AG20443 (cell line): ENCODE measurements at regions not wholly inside any gene's neighbourhood (a gene's known extent, or its start where the extent isn't known, plus 50 kb on each side); places are given as distances from the start of the nearest gene placed in this dataset.
"Not testable (repeated sequence)": the region's sequence is repeated elsewhere in the genome, so short reads cannot be mapped to it uniquely, and the experiment has no call there.

Source experiments
- DNase-seq: peaks from one replicate; pipeline ENCODE4 v3.0.0; 2012; ENCODE audit warnings: low spot score, mixed read lengths

DNA sequence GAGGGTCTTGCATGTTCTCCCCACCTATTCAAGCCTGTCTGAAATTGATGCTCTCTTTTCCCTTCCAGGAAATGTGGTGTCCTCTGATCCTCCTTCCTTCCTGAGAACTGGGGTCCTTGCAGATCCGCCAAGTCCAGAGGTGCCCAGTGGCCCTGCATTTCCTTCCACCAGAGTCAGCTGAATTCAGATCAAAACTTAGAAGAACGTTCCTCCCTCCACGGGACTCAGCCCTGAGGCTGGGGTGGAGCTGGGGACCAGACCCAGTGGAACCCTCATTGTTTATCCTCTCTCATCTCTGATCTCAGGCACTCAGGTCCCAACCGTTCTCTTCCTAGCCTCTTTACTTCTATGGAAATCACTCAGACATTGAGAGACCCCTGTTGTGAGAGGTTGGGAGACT is 477.3 kb downstream of the TSHZ3 start:
- DNase-seq = no peak

DNA sequence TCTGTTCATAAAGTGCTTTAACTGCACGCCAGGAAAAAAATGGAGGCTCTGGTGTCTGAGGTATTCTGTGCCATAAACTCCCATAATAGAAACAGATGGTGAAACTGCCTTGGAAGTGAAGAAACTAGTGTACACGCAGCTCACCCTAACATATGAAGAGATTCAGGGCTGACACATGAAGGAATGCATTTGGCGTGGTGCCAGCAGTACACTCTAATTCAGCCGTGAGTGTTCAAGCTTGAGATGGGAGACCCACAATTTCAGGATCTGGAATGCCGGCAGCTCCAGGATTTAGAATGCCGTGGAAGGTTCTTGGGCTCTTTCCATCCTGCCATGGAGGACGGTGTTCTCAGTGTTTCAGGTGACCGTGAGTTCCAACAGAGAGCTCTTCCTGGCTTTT is 478.4 kb downstream of the TSHZ3 start:
- no peak for DNase-seq

DNA sequence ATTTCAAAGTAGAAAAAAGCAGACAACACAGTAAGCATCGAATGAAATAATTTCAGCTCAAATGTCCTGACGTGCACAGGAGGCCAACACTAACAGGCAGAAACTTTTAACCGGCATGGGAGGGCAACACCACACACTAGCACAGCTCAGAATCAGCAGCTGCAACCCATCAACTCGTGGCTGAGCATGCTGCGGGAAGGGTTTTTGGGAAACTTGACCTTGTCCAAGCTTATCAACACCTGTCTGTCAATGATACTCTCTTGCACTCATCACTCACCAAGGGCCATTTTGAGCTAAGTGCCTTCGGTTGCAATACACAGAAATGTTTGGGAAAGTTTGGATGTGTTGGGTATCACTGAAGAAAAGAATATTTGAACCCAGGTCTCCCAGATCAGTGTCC is 483.7 kb downstream of the TSHZ3 start:
- no peak for DNase-seq

DNA sequence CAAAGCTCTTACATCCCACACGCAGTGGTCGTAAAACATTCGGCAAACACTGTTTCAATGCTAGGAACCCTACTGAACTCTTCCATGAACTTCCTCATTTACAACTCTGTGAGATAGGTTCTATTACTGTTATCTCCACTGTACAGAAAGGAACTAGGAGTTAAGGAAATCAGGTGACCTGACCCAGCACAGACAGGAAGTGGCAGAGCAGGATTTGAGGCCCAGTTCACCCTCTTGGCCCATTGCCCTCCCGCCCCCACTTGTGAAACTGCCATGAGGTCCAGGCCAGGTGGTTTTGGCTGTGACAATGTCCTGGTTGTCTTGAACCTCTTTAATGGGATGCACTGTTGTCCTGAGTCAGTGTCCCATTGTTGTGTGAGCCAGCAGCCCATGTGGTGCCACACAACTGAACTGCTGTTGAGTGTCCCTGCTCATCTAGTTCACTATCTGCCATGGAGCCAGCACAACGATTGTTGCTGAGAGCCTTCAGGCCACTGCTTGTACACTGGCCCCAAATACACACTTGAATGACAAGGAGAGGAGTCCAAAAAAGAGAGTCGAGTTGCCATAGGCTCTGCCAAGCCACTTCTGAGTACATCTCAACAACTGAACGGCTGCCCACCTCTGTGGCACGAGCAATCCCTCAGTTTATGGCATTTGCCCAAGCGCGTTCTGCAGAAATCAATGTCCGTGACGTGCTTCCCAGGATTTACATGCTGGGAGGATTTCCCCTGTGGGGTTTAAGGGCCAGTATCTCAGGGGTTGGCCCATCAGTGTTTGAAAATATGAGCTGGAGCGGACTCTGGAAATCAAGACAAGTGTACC is 484.6 kb downstream of the TSHZ3 start:
- no peak for DNase-seq

DNA sequence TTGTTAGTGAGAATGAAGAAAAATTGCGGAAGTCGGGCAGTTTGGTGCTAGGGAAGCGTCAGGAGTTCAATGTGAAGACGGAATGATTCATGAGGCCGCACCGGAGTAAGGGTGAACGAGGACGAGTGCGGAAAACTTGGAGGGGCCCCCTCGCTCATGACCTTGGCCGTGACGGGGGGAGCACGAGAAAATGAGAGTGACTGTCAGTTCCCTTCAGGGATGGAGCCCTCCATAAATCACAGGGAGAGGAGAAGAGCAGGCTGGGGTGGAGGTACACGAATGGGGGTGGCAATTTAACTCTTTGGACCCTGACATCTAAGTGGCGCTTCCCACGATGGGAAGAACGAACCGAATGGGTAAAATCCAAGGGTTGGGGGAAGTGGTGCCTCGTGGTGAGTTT is 486.4 kb downstream of the TSHZ3 start:
- no peak for DNase-seq

DNA sequence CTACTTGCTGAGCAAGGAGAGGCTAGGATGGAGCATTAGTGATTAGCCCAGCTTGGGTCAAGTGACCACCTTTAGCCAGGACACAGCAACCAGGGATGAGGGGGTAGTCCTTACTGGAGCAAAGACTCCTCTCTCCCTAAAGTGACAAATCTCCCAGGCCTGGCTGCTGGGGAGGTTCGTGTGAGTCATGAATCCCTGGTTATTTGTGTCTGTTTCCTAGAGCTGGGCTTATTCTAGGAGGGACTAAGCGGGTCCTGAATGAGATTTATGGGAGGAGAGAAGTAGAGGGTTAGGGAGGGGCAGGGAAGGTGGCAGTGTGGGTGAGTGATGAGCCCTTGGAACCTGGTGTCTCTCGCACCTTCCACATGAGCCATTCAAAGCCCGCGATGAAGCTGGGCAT is 487.3 kb downstream of the TSHZ3 start:
- DNase-seq = no peak

DNA sequence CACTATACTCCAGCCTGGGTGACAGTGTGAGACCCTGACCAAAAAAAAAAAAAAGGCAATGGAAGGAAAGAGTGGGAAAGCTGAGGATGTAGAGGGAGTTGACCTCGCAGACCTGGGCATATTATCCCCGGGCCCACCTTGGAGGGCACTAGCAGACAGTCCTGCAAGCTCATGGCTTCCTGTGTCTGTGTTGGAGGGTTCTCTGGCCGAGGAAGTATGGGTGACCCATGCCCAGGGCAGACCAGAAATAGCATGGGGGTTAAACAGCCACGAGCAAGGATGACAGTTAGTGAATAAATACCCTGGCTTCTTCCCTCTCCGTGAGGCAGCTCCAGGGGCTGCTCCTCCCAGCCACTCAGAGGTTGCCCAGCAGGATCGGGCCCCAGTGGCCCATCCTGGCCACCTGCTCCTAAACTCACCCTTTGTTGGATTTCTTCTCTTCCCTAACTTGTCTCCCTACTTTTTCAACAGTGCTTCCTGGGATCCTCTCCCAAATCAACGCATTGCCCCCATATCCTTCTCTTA is 485.8 kb downstream of the ZNF536 start:
- no peak for DNase-seq

DNA sequence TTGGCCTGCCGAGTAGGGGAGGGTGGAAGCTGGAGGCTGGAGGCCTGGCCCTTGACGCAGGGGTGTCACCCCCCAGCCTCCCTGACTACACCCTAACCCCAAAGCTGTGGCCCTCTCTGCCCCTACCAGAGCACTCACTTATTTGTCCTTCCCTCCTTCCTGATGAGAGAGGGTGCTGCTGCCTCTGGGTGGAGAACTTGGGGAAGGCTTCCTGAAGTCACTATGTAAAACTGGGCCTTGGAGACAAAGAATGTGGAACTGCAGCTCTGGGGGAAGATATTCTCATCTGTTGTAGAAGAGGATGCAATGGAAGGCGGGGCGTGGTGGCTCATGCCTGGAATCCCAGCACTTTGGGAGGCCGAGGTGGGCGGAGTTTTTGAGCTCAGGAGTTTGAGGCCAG is 485.2 kb downstream of the ZNF536 start:
- DNase-seq = no peak

DNA sequence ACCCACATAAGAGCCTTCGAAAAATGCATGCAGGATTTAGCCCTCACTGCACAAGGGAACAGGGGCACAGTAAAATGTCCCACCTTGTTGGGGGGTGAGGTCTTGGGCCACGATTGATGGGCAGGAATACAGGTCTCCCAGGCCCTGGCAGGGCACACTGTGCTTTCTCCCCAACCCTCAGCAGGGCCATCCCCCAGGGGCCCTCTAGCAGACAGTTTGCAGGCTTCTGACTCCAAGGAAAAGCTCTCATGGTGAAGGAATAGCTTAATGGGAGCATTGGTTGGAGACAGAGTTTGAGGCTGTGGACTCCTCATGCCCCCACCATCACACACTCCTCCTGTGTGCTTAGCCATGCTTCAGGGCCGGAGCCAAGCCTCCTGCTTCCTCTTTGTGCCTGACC is 484.6 kb downstream of the ZNF536 start:
- no peak for DNase-seq

DNA sequence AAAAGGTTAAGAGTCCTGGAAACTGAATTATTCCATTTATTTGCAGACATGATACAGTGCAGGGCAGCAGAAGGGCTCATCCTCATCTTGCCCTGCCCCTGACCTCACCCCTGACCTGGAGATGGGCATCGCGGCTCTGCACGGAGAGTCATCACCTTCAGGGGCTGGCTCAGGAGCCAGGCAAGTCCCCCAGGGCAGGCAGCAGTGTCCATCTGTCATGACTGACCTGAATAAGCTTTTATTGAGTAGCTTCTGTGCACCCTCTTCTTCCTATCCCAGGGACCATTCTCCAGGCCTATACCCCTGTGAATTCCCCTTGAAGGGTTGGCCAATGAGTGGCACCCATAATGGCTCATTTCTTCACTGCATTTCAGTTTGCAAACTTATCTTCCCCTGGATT is 484.2 kb downstream of the ZNF536 start:
- DNase-seq = no peak

DNA sequence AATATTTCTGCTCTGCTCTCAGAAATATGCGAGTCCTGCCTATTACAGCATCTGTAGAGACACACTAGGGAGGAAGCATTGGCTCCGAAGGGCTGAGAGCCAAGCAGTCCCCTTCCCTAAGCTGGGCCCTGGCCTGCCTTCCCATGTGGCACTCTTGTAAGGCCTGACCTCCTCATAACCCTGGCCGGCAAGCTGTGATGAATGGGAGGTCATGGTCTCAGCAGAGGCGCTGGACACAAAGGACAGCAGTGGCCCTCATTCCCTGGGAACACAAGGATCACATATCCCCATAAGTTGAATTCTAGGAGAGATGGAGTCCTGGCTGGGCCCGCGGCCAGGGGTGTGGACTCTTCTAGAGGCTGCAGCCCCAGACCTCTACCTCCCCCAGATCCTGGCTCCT is 483.3 kb downstream of the ZNF536 start:
- no peak for DNase-seq

DNA sequence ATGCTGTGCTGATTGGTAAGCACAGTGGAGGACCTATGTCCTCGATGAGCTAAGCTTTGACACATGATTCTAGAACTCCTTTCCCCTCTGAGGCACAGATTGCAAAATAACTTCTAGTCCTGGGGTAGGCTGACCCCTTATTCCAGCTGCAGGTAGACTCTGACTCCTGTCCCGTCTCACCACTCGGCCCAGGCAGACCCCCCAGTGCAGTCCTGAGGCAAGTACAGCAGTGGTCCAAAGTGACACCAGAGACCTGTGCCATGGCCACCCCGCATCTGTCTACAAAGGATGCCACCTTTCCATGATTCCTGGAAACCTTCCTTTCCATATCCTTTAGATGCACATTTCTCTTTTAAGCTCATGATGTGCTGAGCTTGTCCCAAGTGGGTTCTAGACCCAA is 482.5 kb downstream of the ZNF536 start:
- no peak for DNase-seq

DNA sequence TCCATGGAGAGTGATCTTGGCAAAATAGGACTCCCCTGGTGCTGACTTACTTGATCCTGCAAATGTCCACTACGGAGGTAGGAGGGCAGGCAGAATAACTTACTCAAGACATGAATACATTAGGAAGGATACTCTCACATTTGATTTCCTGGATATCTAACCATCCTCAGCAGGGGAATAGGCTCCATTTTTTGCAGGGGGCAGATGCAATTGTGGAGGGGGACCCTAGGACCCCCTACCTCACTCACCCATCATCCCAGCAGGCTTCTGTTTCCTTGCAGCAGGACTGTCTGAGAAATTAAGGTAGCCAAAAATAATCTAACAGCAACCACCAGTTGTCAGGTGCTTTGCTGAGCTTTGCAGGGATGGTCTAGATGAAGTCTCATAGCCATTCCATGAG is 482.0 kb downstream of the ZNF536 start:
- DNase-seq = no peak

DNA sequence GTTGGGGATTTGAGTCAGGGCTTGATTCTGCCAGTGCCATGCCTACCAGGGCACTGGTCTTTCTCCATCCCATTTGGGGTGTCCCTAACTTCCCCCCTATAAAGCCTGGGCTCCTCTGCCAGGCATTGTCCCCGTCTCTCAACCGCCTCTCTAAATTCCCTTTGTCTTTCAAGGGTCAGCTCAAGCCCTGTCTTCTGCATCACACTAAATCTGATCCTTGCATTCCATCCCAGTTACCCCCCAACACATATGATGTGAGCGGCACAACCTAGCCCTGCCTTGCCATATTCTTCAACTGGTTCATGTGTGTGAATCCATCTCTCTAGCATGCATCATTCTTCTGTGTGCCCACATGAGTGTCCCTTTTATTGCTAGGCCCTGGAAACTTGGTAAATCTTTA is 480.9 kb downstream of the ZNF536 start:
- DNase-seq = no peak

DNA sequence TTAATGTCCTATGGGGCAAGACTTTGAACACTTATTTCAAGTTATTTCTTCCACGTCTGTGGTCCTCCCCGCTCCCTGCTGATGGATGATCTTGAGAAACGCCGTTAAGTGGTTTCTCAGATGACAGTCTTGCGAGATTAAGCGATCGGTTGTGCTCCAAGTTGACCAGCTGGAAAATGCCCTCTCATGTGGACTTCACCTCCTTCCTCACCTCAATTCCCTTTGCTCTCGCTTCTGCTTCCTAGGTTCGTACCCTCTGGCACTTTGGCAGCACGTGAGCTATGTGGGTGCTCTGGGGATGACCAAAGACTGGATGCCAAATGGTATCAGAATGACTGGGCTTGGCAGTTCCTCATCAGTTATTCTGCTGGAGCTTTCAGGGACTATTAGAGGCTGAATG is 480.0 kb downstream of the ZNF536 start:
- DNase-seq = no peak

DNA sequence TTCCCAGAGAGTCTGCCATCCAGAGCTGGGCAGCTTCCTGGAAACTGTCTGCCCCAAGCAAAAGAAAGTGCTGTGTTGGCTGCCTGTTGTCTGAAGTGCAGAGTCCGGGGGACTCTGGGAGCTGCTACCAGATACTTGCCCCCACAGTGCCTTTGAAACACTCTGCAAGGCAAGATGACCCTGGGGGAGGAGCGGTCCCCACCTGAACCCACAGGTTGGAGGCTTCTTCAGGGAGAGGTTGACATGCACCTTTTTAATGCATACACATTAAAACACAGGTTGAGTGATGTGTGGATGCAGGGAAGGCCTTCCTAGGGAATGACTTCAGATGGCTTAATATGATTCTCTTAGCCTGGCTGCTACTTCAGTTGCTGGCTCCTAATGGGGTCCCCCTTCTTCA is 479.5 kb downstream of the ZNF536 start:
- DNase-seq = no peak

DNA sequence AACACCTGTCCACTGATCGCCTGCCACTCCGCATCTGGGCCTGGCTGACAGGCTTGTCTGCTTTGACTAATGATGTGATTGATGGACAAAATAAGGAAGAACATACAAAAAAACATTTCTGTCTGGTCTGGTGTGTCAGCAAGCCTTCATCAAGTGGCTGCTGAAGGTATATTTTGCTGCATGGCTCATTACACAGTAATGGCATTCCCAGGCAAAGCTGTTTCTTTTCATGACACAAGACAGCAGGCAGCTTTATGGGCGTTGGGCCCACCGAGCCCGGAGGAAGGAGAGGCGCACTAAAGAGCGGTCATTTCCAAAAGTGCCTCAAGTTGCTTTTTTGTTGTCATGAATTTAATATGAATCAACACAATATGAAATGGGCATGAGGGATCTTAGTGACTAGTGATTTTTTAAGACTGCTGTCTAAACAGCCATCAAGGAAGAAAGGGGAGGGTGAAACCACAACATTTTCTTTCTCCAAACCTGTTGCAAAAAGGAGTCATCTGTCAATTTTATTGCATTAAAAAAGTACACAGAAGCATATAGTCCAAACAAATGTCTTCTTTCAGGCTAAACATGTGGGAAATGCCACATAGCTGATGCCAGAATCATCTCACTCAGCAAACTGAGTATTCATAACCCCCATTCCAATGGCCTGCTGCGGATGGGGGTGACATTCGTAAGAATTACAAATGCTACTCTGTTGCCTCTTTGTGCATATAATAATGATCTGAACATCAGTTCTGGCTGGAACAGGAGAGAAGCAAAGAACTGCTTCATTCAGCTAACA is 476.6 kb downstream of the ZNF536 start:
- no peak for DNase-seq

DNA sequence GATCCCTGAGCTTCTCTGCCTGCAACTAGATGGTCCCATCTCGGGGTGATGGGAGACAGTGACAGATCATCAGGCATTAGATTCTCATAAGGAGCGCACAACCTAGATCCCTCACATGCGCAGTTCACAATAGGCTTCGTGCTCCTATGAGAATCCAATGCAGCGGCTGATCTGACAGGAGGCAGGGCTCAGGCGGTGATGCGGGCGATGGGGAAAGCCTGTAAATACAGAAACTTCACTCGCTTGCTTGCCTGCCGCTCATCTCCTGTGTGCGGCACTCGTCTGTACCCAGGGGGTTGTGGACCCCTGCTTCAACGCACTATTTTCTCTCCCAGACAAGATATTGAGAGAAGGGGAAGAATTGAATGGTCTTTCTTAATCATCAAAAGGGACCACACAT is 473.9 kb downstream of the ZNF536 start:
- no peak for DNase-seq

DNA sequence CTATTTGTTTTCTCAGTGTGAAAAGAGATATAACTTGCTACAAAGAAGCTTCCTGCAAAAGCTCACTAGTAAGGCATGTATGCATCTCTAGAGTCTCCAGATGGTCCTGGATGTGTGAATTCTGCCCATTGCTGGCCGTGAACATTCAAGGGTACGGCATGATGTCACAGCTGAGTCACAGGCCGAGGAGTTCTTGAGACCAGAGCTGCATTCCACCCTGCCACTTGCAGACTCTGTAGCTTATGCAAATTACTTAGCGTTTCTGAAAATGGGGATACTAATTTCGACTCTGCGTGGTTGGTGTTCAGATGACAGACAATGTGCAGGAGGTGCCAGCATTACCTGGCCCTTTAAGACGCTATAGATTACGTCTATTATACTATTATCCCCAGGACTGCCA is 470.7 kb downstream of the ZNF536 start:
- no peak for DNase-seq

DNA sequence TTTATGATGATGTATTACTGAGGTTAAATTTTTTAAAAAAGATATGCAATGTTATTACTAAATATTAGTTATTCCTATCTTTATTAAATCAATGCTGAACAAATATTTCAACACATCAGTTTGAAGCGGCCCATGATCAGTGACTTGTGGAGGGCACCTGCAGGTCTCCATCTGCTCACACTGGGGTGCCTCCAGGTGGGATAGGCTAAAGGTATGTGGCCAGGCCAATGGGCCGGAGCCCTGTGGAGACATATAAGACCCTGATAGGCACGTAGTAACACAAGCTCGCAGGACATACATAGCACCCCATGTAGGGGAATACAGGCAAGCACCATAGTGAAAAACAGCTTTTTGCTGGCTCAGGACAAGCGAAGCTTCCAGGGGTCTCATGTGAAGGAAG is 469.8 kb downstream of the ZNF536 start:
- no peak for DNase-seq

DNA sequence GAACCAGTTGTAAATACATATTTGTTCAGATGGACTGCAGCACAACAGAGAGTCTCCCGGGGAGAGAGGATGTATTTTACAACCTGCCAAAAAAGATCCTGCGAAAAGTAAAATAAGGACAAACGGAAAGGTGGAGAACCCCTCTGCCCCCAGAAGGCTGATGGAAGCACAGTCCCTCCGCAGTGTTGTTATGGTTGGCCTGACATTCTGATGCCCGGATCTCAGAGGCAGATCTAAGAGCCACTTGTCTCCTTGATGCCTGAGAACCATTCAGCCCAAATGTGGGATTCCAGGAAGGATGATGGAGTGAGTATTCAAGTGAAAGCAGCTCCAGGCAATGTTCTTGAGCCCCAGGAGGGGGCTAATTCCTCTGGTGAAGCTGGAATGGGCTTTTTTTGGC is 458.7 kb downstream of the ZNF536 start:
- no peak for DNase-seq

DNA sequence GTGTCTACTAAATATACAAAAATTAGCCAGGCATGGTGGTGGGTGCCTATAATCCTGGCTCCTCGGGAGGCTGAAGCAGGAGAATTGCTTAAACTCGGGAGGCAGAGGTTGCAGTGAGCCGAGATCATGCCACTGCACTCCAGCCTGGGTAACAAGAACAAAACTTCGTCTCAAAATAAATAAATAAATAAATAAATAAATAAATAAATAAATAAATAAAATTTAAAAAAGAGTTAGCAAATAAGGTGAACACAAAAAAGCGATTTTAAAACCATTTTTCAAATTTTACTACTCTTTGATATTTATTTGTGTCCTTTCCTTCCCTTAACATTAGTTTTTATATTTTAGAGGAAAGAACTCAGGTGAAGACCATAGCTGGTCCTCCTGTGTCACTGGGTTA is 453.3 kb downstream of the ZNF536 start:
- DNase-seq = not testable (repeated sequence)

DNA sequence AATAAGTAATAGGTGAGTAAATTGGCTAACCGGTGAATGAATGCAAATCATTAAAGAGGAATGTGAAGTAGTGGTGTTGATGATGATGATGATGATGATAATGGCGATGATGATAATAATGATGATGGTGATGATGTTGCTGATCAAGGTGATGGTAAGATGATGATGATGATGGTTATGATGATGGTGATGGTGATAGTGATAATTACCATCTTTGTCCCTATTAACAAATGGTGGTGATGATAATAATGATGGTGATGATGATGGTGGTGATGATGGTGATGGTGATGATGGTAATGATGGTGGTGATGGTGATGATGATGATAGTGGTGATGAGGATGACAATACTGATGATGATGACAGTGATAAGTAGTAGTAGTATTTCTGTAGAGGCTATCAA is 452.6 kb downstream of the ZNF536 start:
- no peak for DNase-seq
